RWPE1 (cell line): ENCODE measurements at regions not wholly inside any gene's neighbourhood (a gene's known extent, or its start where the extent isn't known, plus 50 kb on each side); places are given as distances from the start of the nearest gene placed in this dataset.

ENCODE experiments used
- CTCF ChIA-PET: fragments of 350-600 bp; sonication (Branson Sonifier 250); formaldehyde crosslinking; extraction: SDS; loops from one replicate; lab custom pipeline; 2021; lab: Yijun Ruan, JAX
- POLR2A ChIA-PET: fragments of 400-600 bp; formaldehyde crosslinking; extraction: SDS; loops from one replicate; lab custom pipeline; 2020; ENCODE audit warnings: antibody characterized with exemption; ENCODE audit not compliant: low non-redundant PET; lab: Yijun Ruan, JAX
- DNase-seq: peaks from one replicate; pipeline ENCODE4 v3.0.0; 2012; ENCODE audit warnings: low spot score
- H3K27ac ChIP-seq: fragments of 450-650 bp; 2 replicates; pipeline ENCODE4 v1.5.1; 2017
- TF ChIP-seq, protein P1 (sequence below): fragments of 450-650 bp; conservative IDR thresholded peaks from 2 replicates; pipeline ENCODE4 v1.5.1; 2017; ENCODE audit warnings: low read depth, mild to moderate bottlenecking

GRCh38 chr5:136894070-136894469 lies 528.7 kb upstream of the TRPC7 start:
- CTCF ChIA-PET, result no interaction called here
- TF ChIP-seq, protein P1, sequence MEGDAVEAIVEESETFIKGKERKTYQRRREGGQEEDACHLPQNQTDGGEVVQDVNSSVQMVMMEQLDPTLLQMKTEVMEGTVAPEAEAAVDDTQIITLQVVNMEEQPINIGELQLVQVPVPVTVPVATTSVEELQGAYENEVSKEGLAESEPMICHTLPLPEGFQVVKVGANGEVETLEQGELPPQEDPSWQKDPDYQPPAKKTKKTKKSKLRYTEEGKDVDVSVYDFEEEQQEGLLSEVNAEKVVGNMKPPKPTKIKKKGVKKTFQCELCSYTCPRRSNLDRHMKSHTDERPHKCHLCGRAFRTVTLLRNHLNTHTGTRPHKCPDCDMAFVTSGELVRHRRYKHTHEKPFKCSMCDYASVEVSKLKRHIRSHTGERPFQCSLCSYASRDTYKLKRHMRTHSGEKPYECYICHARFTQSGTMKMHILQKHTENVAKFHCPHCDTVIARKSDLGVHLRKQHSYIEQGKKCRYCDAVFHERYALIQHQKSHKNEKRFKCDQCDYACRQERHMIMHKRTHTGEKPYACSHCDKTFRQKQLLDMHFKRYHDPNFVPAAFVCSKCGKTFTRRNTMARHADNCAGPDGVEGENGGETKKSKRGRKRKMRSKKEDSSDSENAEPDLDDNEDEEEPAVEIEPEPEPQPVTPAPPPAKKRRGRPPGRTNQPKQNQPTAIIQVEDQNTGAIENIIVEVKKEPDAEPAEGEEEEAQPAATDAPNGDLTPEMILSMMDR, result no peak
- POLR2A ChIA-PET, result no interaction called here
- no peak for DNase-seq
- no peak overlapping the region for H3K27ac ChIP-seq

GRCh38 chr5:136892000-136892399 lies 526.7 kb upstream of the TRPC7 start:
- POLR2A ChIA-PET, result no interaction called here
- CTCF ChIA-PET, result interaction anchor here (0.6 to 0.7 kb wide), 3 partner anchors 360 to 531 kb away, joined by 3 read pairs; no protein-coding TSS in a partner anchor
- H3K27ac ChIP-seq, result no peak overlapping the region
- no peak for DNase-seq
- TF ChIP-seq, protein P1, result no peak

DNA sequence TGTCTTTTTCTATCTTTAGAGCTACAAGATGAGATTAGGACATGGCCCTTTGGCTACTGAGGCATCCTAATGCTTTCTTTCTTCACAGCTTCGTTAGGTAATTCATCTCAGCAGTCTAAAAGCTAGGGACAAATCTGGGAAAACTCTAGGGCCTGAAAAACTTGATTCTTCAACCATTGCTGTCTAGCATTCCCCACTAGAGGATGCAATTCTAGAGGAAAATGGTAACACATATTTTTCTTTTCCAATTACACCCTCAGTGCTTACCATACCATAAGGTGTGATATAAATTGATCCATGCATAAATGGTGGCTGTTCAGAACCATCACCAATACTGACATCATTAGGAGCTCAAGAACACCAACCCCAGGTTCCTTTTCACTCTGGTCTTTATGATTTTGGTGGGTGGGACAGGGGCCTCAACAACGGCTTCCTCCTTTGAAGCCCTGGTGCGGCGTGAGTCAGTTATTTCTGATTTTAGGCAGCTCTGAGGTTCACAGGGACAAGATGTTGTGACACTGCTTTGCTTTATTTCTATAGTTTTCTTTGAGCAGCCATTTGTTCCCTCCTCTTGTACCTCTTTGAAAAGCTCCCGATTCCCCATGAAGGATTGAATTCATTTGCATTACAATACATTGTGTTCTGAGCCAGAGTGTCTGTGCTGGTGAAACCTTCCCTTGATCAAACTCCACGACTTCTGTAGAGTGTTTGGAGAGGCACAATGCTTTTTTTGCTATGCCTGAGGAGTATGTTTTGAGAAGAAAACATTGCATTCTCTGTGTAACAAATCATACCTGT lies 526.0 kb upstream of the TRPC7 start:
- POLR2A ChIA-PET, result no interaction called here
- no peak overlapping the region for H3K27ac ChIP-seq
- TF ChIP-seq, protein P1, result no peak
- CTCF ChIA-PET, result no interaction called here
- no peak for DNase-seq

GRCh38 chr5:136890431-136891148 lies 525.2 kb upstream of the TRPC7 start:
- CTCF ChIA-PET, result no interaction called here
- TF ChIP-seq, protein P1, result no peak
- H3K27ac ChIP-seq, result no peak overlapping the region
- no peak for DNase-seq
- POLR2A ChIA-PET, result no interaction called here

GRCh38 chr5:136886608-136887007 lies 521.3 kb upstream of the TRPC7 start:
- DNase-seq, result no peak
- CTCF ChIA-PET, result interaction anchor here (0.7 to 1.0 kb wide), 2 partner anchors 15 to 1178 kb away, joined by 3 read pairs; no protein-coding TSS in a partner anchor
- TF ChIP-seq, protein P1, result no peak
- no peak overlapping the region for H3K27ac ChIP-seq
- POLR2A ChIA-PET, result no interaction called here

DNA sequence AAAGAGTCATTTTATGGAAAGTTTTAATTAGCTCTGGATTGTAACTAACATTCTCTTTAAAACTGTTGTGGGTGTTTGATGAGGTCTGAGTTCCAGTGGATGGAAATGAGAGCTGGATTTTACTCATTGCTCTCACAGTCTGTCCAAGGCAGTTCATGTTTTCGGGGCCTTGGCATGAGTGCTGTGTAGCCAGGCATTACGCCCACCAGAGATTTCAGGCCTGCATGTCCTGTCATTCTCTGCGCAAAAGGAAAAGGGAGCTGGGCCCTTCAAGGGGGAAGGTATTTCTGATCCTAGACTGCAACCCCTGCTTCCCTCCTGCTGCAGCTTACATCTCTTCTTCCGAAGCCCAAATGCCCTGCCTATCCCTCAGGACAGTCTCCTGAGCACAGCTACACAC lies 499.6 kb upstream of the TRPC7 start:
- no peak for DNase-seq
- CTCF ChIA-PET, result interaction anchor here (0.7 to 0.8 kb wide), 2 partner anchors 10 to 60 kb away, joined by 3 read pairs; no protein-coding TSS in a partner anchor
- TF ChIP-seq, protein P1, result no peak
- POLR2A ChIA-PET, result no interaction called here
- no peak overlapping the region for H3K27ac ChIP-seq
